HG03354 (cell line): ENCODE measurements at regions not wholly inside any gene's neighbourhood (a gene's known extent, or its start where the extent isn't known, plus 50 kb on each side); places are given as distances from the start of the nearest gene placed in this dataset.

Source experiments
- ATAC-seq: cut with Tn5 transposase; IDR thresholded peaks from one replicate; pipeline ENCODE4 v1.9.1; 2021; ENCODE audit warnings: mild to moderate bottlenecking; ENCODE audit not compliant: unreplicated experiment, poor library complexity, severe bottlenecking

GRCh38 chr2:126846241-126846640 is 52.4 kb upstream of the TEX51 start:
- no peak for ATAC-seq
